Mucosa of gallbladder (tissue), 1 donor: ENCODE measurements at regions not wholly inside any gene's neighbourhood (a gene's known extent, or its start where the extent isn't known, plus 50 kb on each side); places are given as distances from the start of the nearest gene placed in this dataset.
"Not testable (repeated sequence)": the region's sequence is repeated elsewhere in the genome, so short reads cannot be mapped to it uniquely, and the experiment has no call there.

Experiments used
- DNase-seq: peaks from one replicate; pipeline ENCODE4 v3.0.0-alpha.2; 2020; ENCODE audit warnings: low spot score
- donor health status: DM: no; HTN: no; CAD: no.

DNA sequence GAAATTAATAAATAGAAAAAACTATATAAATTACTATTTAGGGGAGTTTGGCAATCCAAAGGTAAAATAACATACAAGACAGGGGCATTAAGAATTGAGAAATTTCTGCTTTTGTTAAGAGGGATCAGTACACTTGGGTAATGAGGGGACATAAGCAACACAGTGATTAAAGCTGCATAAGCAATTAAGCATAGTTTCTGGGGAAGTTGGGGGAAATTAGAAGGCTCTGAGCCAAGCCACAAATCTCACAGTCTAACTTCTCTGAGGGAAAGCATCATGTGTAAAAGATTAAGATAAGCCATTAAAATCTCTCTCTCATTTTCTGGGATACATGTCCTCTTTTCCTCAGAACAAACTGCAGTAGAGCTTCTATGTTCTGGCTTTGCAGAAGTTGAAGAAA lies 533.9 kb upstream of the LRFN5 start:
- no peak for DNase-seq

DNA sequence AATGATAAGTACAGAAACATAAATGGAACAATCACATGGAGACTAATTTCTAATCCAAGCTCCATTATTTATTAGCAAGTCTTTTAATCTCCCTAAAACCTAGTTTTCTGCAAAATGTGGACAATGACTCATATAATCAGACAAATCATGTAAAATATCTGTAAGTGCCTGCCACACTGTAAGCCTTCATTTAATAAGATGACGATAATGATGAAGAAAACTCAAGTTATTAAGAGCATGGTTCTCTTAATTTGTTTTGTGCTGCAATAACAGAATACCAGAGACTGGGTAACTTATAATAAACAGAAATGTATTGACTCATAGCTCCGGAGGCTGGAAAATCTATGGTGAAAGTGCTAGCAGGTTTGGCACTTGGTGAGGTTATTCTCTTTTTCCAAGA lies 535.3 kb upstream of the LRFN5 start:
- no peak for DNase-seq

GRCh38 chr14:41062826-41063225 lies 543.9 kb upstream of the LRFN5 start:
- DNase-seq, result no peak

DNA sequence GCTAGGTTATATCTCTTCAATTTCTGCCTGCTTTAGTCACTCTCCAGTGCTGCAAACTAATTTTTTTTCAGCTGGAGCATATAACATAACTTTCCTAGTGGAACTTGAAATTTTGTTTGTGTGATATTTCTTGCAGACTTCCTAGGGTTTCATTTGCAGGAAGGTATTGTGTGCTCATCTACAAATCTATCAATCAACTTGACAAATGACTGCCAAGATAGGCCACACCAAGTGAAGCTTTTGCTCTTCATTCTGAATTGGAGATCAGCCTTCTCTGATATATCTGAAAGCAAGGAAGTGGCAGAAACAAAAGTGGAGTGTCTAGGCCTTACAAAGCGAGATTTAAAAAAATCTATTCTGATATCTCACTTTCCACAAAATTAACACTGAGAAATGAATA lies 551.1 kb upstream of the LRFN5 start:
- DNase-seq, result no peak

DNA sequence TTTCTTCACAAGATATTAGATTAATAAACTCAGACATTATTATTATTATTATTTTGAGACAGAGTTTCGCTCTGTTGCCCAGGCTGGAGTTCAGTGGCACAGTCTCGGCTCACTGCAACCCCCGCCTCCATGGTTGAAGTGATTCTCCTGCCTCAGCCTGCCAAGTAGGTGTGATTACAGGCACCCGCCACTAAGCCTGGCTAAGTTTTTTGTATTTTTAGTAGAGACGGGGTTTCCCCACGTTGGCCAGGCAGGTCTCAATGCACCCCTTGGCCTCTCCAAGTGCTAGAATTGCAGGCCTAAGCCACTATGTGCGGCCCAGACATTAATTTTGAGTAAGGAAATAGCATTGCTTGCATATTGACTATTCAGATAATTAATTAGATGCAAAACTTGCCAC lies 554.9 kb upstream of the LRFN5 start:
- no peak for DNase-seq

DNA sequence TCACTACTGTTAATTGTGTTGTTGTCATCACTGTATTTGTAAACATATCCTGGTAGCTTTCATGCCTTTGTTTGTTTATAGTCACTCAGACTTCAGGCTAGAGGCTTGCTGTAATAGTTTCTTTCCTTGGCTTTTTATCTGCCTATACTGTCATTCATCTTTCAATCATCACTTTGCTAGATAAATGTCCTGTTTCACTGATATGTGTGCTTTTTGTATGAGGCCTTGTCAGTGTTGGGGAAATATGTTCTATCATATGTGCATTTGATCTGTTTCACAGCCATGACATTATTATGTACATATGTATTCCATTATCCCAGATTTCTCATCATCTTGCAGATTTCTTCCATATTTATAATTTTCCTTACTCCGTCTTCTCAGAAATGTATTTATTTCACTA lies 558.9 kb upstream of the LRFN5 start:
- DNase-seq, result no peak

GRCh38 chr14:41037388-41037787 lies 569.3 kb upstream of the LRFN5 start:
- DNase-seq, result no peak

DNA sequence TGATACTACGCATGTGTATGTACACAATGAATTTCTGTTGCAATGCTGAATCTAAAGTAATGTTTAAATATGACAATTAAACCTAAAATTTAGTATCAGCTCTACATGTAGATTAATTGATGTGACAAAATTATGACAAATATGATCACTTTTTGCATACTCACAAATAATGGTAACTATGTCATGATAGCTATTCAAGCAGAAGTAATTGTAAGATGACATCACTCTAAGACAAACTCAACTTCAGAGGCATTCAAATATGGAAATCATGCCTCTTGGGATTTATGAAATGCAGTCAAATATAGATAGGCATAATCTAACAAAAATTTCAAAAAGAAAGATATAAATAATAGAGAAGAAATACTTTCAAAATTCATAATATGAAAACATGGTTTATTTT lies 571.7 kb upstream of the LRFN5 start:
- no peak for DNase-seq

DNA sequence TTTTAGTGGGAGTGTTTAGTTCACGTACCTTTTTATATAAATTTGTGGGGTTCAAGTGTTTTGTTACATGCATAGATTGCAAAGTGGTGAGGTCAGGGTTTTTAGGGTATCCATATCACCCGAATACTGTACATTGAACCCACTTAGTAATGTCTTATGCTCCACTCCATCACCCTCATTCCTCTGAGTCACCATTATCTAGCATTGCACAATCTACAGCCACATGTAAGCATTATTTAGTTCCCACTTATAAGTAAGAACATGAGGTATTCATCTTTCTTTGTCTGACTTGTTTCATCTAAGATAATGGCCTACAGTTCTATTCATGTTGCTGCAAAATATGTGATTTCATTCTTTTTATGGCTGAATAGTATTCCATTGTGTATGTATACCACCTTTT lies 583.7 kb upstream of the LRFN5 start:
- DNase-seq, result no peak

- DNase-seq, result no peak
These were observed 590.5 kb upstream of the LRFN5 start for GRCh38 chr14:41016213-41016612.

DNA sequence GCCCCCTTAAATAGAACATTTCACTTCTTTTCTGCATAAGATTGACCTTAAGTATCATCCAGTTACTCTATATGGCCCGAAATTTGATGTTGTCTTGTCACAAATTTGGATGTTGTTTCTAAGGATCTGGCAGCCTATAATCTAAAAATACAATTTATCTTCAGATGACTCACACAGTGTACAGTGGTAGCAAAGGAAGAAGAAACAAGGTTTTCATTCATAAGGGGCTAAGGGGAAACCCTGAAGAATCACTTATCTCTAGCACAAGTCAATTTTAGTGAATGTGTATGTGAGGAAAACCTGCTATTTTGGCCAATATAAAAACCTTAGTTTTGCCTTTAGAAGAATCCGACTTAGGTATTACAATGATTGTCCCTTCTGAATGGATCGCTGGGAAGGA lies 606.3 kb upstream of the LRFN5 start:
- DNase-seq, result no peak

GRCh38 chr14:40989260-40989659 lies 617.4 kb upstream of the LRFN5 start:
- no peak for DNase-seq

- DNase-seq, result no peak
These were observed 619.2 kb upstream of the LRFN5 start for GRCh38 chr14:40987481-40987880.

GRCh38 chr14:40986655-40987054 lies 620.0 kb upstream of the LRFN5 start:
- DNase-seq, result no peak

- DNase-seq, result no peak
These were observed 621.1 kb upstream of the LRFN5 start for GRCh38 chr14:40985584-40985983.

DNA sequence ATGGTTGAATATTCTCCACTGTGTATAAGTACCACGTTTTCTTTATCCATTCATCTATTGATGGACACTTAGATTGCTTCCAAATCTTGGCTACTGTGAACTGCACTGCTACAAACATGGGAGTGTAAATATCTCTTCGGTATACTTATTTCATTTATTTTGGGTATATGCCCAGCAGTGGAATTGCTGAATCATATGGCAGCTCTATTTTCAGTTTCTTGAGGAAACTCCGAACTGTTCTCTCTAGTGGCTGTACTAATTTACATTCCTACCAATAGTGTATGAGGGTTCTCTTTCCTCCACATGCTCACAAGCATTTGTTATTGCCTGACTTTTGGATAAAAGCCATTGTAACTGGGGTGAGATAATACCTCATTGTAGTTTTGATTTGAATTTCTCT lies 623.1 kb upstream of the LRFN5 start:
- no peak for DNase-seq

GRCh38 chr14:40981247-40981646 lies 625.4 kb upstream of the LRFN5 start:
- DNase-seq, result no peak

DNA sequence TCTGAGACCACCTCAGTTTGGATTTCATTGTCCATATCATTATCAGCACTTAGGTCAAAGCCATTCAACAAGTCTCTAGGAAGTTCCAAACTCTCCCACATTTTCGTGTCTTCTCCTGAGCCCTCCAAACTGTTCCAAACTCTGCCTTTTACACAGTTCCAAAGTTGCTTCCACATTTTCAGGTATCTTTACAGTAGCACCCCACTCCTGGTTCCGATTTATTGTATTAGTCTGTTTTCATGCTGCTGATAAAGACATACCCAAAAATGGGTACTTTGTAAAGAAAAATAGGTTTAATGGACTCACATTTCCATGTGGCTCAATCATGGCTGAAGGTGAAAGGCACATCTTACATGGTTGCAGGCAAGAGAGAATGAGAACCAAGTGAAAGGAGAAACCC lies 646.4 kb upstream of the LRFN5 start:
- not testable (repeated sequence) for DNase-seq

GRCh38 chr14:40955131-40955505 lies 651.6 kb upstream of the LRFN5 start:
- DNase-seq, result no peak

DNA sequence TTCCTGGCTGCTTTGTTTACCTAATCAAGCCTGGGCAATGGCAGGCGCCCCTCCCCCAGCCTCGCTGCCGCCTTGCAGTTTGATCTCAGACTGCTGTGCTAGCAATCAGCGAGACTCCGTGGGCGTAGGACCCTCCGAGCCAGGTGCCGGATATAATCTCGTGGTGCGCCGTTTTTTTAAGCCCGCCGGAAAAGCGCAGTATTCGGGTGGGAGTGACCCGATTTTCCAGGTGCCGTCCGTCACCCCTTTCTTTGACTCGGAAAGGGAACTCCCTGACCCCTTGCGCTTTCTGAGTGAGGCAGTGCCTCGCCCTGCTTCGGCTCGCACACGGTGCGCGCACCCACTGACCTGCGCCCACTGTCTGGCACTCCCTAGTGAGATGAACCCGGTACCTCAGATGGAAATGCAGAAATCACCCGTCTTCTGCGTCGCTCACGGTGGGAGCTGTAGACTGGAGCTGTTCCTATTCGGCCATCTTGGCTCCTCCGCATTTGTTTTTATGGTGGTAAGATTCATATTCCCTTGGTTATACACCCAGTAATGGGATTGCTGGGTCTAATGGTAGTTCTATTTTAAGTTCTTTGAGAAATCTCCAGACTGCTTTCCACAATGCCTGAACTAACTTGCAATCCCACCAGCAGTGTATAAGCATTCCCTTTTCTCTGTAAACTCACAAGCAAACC lies 652.1 kb upstream of the LRFN5 start:
- not testable (repeated sequence) for DNase-seq

GRCh38 chr14:40944521-40944920 lies 662.2 kb upstream of the LRFN5 start:
- no peak for DNase-seq

DNA sequence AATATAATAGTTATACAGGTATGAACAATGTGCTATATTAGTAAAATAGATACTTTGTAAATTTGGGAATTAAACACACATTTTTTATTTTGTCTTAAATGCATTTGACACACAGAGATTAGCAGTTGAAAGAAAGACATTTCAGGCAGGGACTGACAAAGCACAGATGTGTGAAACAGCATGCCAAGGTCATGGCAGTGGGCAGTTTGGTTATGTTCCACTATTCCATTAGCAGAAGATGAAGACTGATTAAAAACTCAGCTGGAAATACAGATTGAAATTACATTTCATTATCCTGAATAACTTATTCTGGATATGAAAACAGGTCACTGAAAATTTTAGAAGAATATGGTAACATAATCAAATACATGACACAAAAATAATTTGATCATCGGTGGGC lies 669.8 kb upstream of the LRFN5 start:
- no peak for DNase-seq

- no peak for DNase-seq
These were observed 686.3 kb upstream of the LRFN5 start for GRCh38 chr14:40920380-40920779.

DNA sequence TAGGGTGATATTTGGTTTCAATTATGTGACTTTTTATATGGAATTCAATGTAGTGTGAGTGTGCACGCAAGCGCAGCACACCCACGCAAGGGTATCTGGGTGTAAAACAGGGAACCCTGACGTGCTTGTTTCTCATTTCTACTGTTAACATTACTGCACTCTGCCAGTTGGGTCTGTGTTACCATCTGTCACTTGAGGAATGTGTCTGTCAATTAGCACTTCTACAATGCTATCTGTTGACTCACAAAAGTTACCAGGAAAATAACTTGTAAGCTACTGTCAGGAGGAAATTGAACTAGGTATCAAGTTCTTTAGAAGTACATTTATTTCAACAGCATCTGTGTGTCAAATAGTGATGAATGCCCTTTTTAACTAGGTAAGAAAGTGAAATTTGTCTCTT lies 695.5 kb upstream of the LRFN5 start:
- DNase-seq, result no peak

DNA sequence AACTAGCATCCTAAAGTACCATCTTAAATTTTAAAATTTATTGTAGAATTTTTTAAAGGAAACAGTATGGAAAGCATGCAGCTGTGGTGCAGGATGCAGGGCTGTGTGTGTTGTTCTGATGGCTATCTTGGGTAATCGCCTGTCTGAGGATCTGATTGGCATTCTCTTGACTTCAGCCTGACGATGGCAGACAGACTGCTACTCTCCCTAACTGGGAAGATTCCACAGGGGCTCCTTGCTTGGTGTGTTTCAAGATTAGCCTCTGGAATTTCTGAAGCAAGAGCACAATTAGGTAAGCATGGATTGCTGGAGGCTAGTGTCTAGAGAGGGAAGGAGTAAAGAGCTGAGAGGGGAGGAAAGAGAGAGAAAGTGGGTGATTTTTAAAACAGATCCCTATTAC lies 696.8 kb upstream of the LRFN5 start:
- no peak for DNase-seq
